Lower leg skin (tissue), 3 donors: ENCODE measurements at regions not wholly inside any gene's neighbourhood (a gene's known extent, or its start where the extent isn't known, plus 50 kb on each side); places are given as distances from the start of the nearest gene placed in this dataset.

Experiments used
- CTCF ChIP-seq, 3 donors: fragments of 450-650 bp; IDR thresholded peaks; one replicate each; pipeline ENCODE4 v1.5.1; 2016; ENCODE audit warnings: antibody characterized with exemption in 3 of 3, mild to moderate bottlenecking in 3 of 3, moderate library complexity in 2 of 3
- POLR2A ChIP-seq, 2 donors: fragments of 450-650 bp; IDR thresholded peaks; one replicate each; pipeline ENCODE4 v1.6.1; 2016 to 2017; ENCODE audit warnings: antibody characterized with exemption in 2 of 2, mild to moderate bottlenecking in 1 of 2, moderate library complexity in 1 of 2

- TF ChIP-seq CTCF (IDR thresholded peaks at IDR 0.05) = no peak
- TF ChIP-seq POLR2A (IDR thresholded peaks at IDR 0.05) = no peak
Measured at GRCh38 chr6:27617700-27618689, 145.1 kb upstream of the ZNF184 start.
